CD4-positive, alpha-beta T cell treated with Interleukin-17A for 1 hour (primary cell): ENCODE measurements at regions not wholly inside any gene's neighbourhood (a gene's known extent, or its start where the extent isn't known, plus 50 kb on each side); places are given as distances from the start of the nearest gene placed in this dataset.
"Not testable (repeated sequence)": the region's sequence is repeated elsewhere in the genome, so short reads cannot be mapped to it uniquely, and the experiment has no call there.

Experiments used
- DNase-seq: peaks from one replicate; pipeline ENCODE4 v3.0.0-alpha.2; 2020

DNA sequence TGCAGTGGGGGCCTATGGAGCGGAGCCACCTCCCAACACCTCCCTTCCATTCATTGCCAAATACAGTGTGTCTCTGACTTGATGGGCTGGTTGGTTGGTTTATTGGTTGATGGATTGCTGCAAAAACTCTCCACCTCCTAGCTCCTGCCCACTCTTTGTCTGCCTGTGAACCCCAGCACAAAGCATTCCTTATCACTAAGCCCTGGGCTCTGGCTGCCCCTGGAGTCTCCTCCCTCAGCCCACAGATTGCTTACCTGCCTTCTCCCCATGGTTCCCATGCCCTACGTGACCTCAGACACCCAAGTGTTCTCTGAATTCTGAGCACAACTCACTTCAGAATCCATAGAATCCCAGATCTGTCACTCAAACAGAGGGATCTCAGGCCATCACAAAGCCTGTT is 139.1 kb upstream of the TPM1 start:
- no peak for DNase-seq

DNA sequence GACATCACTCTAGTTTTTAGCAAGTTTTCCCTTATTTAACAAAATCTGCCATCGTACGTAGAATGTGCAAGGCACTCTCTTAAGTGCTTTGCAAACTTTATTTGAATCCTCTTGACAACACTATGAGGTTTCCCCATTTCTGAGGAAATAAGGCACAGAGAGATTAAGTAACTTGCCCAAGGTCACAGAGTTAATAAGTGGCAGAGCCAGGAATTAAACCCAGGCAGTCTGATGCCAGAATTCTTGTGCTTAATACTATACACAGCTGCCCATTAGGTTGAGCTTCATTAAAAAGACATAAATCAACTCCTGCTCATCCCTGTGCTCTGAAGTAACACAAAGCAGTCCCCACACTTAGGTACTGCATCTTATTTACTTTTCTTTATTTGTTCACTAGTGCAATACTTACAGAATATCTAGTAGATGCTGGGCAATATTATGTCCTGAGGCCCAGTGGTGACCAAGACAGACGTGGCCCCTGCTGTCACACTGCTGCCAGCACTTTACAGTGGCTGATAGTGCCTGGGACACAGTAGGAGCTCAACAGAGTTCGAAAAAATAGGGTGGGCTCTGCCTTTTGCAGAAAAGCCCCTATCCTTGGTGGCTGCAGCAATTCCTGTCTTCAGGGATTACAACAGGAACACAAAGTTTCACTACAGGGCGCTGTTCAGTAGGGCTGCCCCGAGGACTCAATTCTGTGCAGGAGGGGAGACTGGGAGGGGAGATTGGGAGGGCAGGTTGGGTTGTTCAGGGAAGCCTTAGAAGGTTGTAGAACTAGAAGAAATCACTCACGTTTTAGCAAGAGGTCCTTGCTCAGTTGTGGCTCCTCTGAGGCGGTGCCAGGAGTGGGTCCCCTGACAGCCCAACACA is 138.3 kb upstream of the TPM1 start:
- DNase-seq: no peak

- no peak for DNase-seq
Observed at GRCh38 chr15:62906627-62907026, 135.9 kb upstream of the TPM1 start.

DNA sequence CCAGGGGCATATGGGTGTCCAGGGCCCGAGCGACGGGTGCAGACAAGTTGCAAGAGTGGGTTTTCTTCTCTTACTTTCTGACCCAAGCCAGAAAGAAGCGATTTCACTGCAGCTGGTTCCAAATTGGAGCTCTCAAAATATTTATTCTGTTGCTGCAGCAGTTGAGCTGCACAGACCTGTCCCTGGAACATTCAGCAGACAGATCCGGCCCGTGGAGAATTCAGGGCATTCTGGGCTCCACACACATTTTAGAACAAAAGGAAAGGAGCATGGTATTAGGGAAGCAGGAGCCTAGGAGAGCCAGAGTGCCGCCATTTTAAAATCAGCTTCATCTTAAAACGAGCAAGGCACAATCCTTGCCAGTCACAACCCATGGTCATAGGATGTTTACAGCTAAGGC is 135.3 kb upstream of the TPM1 start:
- no peak for DNase-seq

GRCh38 chr15:62908341-62908740 is 134.2 kb upstream of the TPM1 start:
- DNase-seq: not testable (repeated sequence)

- DNase-seq: no peak
Observed at GRCh38 chr15:62909257-62909656, 133.3 kb upstream of the TPM1 start.

DNA sequence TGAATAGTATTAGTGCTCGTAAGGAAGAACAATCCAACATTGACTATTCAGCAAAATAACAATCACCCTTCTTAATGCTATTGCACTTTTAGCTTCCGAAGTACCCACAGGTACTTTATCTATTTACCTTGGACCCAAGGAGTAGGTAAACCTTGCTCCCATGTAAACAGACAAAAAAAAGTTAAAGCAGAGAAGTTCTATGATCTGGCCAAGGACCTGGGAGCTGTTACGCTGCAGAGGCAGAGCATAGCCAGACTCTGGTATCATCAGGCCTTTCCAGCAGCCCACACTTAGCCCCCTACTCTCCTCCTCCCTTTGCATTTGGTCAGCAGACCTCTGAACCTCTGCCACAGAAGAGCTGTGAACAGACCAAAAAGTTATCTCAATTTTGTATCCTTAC is 130.3 kb upstream of the TPM1 start:
- no peak for DNase-seq

DNA sequence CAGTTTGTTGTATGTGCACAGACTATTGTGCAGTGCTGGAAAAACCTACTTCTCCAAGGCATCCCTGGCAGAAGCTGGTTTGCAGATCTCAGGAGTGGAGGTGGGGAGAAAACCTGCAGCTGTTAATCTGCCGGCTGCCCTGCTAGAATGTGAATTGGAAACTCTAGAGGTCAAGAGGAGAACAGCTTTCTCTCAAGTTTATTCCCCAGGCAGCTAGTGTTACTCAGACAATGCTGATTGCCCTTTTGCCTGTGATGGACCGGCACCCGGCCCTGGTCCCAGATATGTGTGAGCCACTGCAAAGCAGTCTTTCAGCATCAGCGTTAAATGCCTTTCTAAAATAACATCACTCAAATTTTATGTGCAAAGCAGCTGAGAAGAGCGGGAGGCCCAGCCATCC is 129.7 kb upstream of the TPM1 start:
- no peak for DNase-seq

- no peak for DNase-seq
Observed at GRCh38 chr15:62913246-62913645, 129.3 kb upstream of the TPM1 start.

DNA sequence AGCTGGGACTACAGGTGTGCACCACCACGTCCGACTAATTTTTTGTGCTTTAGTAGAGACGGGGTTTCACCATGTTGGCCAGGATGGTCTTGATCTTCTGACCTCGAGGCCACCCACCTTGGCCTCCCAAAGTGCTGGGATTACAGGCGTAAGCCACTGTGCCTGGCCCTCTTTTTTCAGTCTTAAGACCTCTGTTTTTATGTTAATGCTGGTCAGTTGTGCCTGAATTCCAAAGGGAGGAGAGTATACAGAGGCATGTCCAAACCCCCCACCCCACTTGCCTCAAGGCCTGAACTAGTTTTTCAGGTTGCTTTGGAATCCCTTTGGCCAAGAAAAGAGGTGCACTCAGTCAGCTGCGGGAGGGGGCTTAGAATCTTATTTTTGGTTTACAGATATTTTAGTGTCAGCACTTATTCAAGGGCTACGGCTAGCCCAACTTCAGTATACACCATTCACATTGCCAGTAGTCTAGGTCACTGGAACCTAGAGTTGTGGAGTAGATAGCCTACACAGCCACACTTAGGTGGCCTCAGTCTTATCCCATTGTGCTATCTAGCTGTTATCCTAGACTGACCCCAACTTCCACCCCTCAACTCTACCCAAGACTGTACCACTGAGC is 128.0 kb upstream of the TPM1 start:
- DNase-seq: no peak

DNA sequence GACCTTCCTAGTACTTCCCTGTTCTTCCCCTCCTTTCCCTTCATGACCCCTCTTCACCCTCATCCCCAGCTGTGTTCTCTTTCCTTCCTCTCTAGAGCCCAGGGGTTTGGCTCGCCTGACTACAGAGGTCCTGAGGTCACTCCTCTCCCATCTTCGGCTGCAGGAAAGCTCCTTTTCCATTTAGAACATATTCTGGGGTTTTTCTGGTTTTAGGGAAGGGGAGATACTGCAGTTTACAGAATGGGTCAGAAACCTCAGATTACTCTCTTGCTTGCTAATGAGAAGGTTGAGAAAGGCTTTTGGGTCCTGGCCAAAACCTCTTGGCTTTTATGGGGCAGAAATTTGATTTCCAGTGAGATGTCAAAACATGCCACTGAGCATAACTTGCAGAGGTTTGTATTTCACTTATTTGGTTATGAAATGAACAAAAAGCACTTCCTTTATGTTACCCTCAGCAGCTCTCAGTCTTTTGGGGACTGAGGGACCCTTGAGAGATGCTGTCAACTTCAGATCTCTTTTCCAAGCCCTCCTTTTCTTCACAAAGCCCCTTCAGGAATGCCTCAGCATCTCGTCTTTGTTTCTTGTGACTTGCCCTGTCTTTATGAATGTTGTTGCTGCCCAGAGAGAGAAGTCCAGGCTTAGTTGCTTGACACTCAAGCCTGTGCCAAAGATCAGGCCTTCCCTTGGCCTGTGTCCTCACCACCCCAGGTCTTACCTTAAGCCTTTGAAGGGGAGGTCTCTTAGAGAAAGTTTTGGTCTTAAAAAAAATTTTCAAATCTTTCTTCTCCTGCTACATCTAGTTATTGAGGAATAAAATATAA is 121.7 kb upstream of the TPM1 start:
- no peak for DNase-seq

GRCh38 chr15:62922514-62922913 is 120.0 kb upstream of the TPM1 start:
- DNase-seq: no peak

GRCh38 chr15:62925875-62926274 is 116.7 kb upstream of the TPM1 start:
- no peak for DNase-seq

GRCh38 chr15:62927196-62927595 is 115.4 kb upstream of the TPM1 start:
- no peak for DNase-seq

DNA sequence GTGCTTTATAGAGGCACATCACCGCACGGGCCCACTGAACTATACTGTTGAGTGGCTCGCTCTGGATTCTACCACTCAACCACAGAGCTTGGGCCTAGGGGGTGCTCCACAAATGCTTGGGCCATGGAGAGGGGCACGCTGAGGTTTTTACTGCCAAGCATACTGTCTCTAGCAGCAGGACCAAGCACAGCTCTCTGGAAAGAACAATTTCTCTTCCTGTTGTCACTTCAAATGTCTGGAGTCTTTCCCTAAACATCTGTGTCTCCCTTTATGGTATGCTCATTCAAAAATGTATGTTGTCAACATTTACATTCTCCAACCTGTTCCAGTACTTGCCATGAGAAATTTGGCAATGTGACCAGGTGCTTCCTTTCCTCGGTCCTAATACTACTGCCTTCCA is 114.7 kb upstream of the TPM1 start:
- no peak for DNase-seq

DNA sequence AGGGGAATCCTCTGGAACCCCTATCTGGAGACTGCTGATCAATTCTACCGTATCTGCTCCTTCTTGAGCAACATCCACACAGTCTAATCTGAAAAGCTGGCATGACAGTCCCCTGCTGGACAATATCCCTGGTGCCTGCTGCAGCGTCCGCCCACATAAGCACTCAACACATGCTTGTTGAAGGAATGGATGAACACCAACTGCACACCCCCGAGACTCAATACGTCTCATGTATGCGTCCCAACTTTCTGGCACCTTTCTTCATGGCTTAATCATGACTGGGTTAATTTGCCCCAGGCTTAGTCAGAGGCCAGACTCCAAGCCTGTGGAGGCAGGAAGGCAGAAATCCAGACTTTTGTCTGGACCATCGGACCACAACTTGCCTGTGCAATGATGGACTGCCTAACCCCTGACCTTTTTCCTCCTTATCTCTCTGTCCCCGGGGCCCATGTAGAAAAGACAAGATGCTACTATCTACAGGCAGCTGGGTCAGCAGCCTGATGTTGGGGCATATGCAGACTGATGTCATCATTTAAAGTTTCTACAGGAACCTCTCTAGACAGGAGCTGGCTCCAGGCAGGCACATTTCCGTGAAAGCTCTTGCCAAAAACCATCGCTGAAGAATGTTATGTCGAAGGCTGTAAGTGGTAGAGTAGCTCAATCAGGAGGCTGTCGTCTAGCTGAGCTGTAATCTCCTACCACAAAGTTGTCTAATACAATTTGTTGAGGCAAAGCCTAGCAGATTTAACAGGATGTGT is 114.1 kb upstream of the TPM1 start:
- no peak for DNase-seq

GRCh38 chr15:62929000-62929357 is 113.6 kb upstream of the TPM1 start:
- no peak for DNase-seq

DNA sequence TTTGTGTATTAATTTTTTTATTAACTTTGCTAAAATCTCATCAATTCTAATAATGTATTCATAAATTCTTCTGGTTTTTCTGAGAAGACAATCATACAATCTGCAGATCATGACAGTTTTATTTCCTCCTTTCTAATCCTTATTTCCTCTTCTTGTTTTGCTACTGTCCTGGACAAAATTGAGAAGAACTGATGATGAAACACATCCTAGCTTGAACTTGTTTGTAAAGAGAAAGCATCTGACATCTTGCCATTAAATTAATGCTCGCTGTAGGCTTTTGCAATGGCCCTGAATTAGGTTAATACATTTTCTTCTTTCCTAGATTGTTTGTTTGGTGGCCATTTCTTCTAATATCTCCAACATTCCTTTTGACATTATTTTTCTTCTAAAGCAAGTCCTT is 110.9 kb upstream of the TPM1 start:
- DNase-seq: no peak

GRCh38 chr15:62932436-62932835 is 110.1 kb upstream of the TPM1 start:
- DNase-seq: no peak

GRCh38 chr15:62933386-62933785 is 109.2 kb upstream of the TPM1 start:
- DNase-seq: no peak

DNA sequence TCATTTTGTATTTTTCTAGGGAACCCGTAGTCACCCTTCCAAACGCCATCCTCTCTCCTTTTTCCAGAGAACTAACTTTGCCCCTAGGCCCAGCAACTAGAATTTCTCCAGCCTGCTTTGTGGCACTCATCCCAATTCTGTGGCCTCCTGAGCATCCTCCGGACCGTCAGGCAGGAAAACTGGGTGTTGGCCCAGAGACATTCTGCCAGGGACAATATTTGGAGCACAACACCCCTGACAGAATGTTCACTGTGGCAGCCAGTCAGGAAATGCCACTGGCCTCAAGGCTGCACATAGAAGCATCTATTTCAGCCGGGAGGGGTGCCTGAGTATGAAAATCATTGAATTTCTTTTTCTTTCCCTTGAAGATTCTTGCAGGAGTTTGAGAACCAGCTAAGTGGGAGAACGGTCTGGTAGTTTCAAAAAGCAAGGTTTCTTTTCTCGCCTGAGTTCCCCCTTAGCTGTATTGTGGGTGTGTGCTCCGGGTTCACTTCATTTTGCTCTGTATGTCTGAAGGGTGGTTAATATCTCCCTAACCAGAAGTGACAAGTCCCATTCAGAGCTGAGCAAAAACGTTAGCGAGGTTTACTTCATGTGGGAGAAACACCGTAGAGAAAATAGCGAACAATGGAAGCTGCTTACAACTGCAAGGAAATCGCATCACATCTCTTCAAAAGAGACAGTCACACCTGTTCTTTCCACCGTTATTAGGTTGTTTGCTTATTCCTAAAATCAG is 108.1 kb upstream of the TPM1 start:
- DNase-seq: no peak

- DNase-seq: no peak
Observed at GRCh38 chr15:62935300-62936081, 107.1 kb upstream of the TPM1 start.
